Esophagus muscularis mucosa (tissue), 3 donors: ENCODE measurements at regions not wholly inside any gene's neighbourhood (a gene's known extent, or its start where the extent isn't known, plus 50 kb on each side); places are given as distances from the start of the nearest gene placed in this dataset.

Source experiments
- CTCF ChIP-seq, 3 experiments: fragments of 200-600 bp in 2 of 3; fragments of 450-650 bp in 1 of 3; sonication (generic) in 2 of 3; IDR thresholded peaks; one replicate each; pipeline ENCODE4 v1.5.1; 2017 to 2019; ENCODE audit warnings: antibody characterized with exemption in 3 of 3, mild to moderate bottlenecking in 2 of 3, moderate library complexity in 1 of 3
- POLR2A ChIP-seq: fragments of 450-650 bp; IDR thresholded peaks from one replicate; pipeline ENCODE4 v1.6.1; 2017; ENCODE audit warnings: antibody characterized with exemption, moderate library complexity, mild to moderate bottlenecking, low read depth

DNA sequence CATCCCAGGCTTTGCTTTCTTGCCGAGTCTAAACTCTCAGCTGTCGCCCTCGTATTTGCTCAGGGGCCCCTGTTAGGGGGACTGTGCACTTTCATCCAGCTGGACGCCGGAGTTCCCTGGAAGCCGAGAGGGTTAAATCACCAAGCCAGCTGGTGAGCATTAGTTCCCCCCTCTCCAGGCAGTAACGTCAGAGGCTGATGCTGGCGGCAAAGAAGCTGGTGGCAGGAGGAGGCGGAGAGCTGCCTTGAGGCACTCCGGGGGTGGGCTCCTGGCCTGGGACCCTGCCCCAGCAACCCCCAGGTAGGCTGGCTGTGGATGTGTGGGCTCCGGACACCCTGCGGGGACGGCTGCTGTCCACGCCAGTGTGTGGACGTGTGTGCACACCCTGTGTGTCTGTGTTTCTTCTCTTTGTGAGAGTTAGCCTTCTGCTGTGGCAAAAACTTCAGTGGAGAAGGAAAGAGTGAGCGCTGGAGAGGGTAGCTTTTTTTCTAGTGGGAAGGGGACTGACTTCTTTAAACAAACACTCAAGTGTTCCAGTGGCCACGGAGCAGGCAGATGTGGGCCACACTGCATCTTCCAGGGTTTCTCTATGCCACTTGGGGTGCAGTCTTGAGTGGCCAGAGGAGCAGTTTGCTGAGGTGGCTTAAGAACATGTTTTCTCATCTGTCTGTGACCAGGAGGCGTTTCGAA, 84.7 kb downstream of the GLI2 start:
- TF ChIP-seq POLR2A (no peak), CTCF (IDR thresholded peaks at IDR 0.05) (no peak)
